CD4-positive, alpha-beta T cell treated with Interleukin-10 for 1 hour (primary cell): ENCODE measurements at regions not wholly inside any gene's neighbourhood (a gene's known extent, or its start where the extent isn't known, plus 50 kb on each side); places are given as distances from the start of the nearest gene placed in this dataset.
"Not testable (repeated sequence)": the region's sequence is repeated elsewhere in the genome, so short reads cannot be mapped to it uniquely, and the experiment has no call there.

ENCODE experiments used
- DNase-seq: peaks from one replicate; pipeline ENCODE4 v3.0.0-alpha.2; 2020

DNA sequence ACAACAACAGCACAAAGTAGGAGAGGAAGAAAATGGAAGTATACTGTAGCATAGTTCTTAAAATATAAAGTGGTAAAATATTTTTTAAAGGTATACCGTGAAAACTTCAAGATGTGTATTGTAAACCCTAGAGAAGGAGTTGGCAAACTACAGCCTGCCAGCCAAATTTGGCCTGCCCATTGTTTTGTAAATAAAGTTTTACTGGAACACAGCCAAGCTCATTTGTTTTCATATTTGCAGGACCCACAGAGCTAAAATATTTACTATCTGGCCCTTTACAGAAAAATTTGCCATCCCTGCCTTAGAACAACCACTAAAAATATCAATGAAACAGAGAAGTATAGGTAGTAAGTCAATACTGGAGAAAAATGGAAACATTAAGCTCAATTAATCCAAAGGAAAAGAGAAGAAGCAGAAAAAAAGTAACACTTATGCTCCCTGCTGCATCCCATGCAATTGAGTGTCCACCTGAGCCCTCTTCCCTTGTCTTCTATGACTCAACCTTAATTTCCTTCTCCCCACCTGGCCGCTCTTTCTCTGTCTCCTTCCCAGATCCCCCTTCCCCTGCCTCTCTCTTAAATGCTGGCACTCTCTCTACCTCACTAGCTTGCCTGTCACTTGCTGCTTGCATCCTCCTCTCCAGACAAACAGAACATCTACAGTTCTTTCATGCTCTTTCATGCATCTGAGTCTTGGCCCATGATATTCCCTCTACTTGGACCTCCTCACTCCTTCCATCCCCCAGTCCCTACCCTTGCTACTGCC lies 50.6 kb upstream of the FER start:
- DNase-seq = no peak

DNA sequence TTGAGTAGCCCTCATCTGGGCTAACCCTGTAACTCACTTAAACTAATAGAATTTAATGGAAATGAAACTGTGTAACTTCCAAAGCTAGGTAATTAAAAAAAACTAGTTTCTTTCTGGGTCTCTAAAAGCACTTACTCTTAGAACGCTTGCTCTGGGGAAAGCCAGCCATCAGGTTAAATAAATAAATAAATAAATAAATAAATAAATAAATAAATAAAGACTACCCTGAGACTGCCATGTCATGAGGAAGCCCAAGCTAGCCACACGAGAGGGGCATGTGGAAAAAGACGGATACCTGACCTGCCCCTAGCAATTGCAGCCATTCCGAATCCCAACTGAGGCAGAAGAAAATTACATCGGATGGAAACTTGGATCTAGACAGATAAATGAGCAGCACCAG lies 51.3 kb upstream of the FER start:
- DNase-seq = no peak

DNA sequence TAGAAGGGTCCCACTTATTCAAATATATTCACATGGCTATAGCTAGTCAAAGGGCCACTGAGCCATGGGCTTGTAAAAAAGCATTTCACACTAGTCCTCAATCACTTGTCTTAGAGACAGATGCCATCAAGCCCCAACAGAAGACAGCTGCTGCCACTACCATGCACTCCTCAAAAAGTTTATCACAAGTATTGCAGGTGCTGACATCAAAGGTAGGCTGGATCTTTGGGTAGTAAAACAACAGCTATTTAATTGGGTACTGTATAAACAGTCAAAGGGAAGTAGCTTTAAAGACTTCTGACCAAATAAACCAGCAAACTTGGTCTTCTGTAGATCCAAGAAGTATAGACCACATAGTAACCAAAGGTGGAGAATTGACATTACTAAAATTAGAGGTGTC lies 59.2 kb upstream of the FER start:
- no peak for DNase-seq

DNA sequence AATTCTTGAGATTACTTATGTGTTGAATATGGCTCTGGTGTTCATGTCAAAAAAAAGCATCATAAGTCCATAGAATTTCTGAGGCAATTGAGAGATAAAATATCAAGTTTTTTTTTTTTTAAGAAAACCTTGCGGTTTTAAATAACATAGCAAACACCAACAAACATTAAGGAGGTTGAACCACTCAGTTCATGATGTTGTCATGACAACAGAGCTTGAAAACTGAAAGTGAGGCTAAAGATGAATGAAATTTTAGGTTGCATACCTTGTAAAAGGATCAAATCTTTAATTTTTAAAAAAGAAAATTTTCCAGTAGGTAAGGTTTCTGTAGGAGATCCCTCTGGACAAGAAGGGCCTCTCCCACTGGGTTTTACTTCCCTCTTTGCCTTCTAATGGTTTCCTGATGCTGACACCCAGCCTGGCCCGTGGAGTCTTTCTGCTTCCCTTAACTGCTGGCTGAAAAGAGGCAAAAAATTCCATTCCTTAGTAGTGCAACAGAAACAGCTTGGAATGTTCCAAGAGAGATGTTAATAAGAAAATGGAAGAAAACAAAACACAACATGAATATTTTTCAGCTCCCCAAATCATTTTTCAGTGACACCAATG lies 60.0 kb upstream of the FER start:
- DNase-seq = no peak

DNA sequence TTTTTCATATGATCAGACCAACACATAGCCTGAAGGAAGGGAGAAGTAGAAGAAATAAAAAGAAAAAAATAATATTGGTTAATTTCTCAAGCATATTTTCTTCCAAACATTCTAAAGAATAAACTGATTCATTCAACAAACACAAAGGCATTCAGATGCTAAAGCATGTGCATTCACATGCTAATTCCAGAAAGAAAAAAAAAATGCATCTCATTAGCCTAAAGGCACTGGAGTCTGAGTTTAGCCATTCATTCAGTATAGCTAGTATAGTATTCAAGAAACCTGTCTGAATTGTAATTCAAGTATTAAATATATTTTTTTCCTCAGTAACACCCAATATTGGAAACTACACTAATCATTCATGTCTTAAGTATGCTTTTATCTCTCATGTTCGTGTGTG lies 61.0 kb upstream of the FER start:
- DNase-seq = no peak

DNA sequence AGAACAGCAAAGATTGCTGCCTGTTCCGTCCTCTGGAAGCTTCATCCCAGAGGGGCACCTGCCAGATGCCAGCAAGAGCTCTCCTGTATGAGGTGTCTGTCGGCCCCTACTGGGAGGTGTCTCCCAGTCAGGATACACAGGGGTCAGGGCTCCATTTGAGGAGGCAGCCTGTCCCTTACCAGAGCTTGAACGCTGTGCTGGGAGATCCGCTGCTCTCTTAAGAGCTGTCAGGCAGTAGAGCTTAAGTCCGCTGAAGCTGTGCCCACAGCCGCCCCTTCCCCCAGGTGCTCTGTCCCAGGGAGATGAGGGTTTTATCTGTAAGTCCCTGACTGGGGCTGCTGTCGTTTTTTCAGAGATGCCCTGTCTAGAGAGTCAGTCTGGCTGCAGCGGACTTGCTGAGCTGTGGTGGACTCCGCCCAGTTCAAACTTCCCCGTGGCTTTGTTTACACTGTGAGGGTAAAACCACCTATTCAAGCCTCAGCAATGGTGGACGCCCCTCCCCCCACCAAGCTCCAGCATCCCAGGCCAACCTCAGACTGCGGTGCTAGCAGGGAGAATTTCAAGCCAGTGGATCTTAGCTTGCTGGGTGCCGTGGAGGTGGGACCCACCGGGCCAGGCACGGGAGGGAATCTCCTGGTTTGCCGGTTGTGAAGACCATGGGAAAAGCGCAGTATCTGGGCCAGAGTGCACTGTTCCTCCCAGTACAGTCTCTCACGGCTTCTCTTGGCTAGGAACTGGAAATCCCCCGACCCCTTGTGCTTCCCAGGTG lies 62.1 kb upstream of the FER start:
- not testable (repeated sequence) for DNase-seq

DNA sequence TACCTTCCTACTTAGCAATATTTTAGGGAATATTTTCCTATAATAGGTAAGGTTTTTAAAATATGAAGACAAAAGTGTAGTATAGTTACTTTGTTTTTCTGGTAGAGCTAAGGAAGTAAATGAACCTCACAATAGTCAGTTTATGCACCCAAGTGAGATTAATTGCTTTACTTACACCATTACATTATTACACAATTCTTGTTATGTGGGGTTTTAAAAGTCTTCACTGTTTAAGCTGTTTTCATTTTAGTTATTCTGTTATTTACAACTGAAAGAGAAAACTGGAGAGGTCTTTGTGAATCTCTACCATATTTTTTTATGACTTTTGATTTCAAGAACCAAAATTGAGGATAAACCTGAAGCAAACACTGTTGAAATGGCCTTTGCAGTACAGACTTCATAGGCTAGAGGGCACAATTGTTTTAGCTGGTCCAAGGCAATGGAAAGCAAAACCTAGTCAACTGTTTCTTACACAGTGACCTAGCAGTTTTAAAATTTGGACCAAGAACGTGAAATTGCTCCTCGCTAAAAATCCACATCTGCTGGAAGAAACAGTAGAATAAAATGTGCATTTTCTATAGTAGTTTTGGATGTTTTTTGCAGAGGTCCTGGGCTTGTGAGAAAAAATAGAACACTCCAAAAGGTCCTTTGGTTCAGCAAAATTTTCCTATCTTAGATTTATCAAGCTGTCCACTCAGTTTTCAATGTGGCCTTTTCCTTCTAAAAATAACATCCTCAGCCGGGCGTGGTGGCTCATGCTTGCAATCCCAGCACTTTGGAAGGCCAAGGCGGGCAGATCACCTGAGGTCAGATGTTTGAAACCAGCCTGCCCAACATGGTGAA lies 66.4 kb upstream of the FER start:
- DNase-seq = peak; percentile 51

DNA sequence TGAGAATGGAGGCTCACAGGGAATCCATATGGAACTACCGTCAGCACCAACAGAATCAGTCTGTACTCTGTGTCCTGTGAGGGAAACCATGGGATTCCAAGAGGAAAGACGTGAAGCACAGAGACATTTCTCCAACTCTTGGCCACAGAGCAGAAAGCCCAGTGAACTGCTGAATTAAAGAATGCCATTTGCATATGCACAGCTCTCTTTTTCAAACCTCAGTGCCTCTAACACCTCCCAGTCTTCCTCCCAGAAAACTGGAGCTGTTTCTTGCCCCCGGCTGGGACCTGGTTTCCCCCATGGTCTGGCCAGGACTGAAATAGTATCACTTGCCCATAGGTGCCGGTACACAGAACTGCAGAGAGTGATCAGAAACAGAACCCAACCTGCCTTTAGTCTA lies 69.6 kb upstream of the FER start:
- DNase-seq = no peak

DNA sequence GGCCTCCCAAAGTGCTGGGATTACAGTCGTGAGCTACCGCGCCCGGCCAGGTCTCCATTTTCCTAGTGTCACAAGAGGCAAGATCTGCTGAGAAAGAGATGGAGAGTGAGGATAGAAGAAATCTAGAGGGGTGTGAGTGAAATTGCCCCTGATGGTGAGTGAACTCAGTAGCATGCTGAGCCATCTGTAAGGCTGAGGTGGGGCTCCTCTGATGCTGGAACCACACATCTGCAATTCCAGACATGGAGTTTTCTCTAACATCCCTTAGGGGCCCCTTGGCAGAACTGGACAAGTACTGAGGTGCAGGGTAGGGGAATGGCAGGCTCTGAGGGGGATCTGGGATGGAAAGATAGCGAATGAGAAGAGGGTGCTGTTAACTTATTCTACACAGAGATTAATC lies 72.0 kb upstream of the FER start:
- no peak for DNase-seq

DNA sequence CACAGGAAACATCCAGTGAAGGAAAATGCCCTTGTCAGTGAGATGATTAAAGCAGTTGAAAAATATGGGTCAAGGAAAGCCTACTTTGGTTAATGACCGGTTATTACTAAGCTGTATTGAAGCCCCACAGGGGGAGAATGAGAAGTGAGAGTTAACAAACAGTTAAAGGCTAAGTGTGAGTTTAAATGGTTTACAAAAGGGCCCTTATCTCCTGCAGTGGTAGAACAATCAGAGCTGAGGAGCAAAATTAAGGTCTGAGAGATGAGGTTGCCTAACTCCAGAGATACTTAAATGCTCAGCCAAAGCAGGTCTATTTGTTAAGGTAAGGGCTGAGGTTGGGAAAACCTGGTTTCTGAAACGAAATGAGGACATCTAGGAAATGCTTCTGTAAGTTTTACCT lies 75.1 kb upstream of the FER start:
- no peak for DNase-seq

DNA sequence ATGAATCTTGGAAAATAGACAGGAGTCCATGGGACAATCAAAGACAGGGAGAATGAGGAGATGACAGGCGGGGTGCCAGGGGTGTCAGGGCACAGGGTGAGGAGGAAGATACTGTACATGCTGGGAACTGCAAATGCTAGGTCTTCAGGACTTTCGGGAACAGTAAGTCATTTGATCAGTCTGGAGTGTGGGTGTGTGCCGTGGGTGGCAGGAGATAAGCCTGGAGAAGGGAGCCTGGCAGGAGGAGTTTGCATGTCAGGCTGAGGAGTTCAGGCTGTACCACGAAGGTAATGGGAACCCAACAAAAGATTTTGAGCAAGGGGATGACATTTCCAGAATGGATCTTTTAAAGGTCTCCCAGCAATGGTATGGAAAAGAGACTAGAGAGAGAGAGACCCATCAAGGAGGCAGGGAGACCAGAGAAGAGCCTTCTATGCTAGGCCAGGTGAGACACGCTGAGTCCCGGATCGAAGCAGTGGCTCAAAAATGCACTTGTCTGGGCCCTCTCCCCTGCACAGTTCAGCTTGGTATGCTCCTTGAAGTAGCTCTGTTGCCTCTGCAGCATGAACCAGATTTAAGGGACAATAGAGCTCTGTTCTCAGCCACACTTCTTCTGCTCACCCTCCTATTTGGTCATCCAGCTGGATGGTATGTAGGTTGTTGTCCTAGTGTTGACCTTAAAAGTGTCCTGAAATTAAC lies 77.0 kb upstream of the FER start:
- DNase-seq = no peak

DNA sequence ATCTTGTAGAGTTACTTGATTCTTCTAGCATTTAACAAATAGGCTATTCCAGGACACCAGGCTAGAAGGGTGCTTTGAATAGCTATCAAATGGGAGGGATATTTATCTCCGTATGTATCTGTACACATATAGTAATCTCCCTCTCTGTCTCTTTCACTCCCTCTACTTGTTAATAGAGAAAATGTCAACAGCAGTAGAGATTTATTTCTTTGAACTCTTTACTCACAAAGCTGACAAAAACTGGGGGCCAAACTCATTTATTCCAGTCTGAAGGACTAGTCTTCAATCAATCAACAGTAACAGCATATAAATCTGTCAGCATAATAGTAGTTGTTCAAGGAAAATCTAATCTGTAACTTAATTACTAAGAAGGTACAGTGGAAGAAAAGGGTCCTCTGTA lies 78.2 kb upstream of the FER start:
- no peak for DNase-seq

DNA sequence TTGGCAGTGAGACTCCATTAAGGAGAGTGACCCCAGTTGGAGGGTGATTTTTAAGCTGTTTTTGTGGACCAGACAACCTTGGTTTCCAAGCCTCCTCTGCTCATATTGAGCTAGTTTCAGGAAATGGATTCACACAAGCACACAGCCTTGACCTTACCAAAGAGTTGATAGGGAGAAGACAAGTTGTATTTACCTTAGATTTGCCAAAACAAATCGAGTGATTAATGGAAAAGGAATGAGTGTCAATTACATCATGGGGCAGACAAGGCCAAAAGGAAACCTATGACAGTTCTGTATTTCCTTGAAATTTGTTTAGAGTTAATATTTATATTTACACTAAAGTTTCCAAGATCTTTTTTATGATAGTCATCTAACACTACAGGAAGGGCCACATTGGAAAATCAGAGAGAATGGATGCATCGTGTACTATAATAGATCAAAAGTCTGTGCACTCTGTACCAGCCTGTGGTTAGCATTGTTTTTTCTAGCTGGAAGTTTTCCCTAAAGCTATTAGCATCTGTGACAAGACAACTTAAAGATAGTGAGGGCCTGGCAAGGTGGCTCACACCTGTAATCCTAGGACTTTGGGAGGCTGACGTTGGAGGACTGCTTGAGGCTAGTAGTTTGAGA lies 86.0 kb upstream of the FER start:
- no peak for DNase-seq

DNA sequence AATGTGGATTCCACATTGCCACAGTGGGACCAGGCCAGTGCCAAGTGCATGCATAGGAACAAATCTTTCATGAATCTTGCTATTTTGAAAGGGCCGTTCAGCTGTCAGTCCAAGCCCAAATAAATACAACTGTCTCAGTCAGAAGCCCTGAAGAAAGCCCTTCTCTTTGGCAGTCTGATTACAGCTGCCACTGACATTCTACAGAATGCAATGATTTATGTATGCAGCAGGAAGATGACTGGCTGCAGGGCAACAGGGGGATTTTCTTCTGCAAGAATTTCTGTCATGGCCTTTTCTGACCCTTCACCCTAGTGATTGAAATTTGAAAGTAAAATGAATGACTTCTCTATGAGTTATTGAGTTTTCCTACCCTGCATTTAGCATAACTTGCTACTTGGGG lies 86.7 kb upstream of the FER start:
- DNase-seq = no peak

DNA sequence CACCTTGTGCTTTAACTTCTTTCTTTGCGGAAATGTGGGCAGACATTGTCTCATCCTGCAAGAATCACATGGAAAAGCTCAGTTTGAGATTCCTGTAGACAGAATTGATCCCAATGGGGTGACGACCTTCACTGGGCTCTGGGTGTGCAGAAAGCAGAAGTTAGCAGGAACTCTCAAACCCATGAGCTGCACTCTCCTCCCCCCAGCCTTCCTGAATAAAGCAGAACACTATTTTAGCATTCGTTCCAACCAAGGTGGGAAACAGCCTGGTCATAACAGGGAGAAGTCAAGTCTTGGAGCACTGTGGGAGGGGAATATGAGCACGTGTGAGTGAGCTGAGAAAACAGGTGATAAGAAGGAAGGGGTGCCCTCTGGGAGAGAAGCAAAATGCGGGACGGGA lies 87.4 kb upstream of the FER start:
- no peak for DNase-seq

DNA sequence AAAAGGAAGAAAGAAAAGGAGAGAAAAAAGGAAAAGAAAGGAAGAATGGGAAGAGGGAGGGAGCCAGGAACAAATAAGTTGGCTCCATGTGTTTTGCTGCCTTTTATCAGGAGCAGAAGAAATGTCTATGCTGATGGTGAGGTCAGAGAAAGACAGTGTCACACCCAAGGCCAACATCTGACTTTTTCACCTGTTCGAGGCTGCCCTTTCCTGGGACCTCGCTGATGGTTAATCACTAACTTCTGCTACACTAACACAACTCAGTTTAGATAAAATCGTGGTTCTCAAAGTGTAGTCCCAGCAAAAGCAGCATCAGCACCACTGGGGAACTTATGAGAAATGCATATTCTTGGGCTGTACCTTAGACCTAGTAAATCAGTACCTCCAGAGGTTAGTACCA lies 88.2 kb upstream of the FER start:
- no peak for DNase-seq

DNA sequence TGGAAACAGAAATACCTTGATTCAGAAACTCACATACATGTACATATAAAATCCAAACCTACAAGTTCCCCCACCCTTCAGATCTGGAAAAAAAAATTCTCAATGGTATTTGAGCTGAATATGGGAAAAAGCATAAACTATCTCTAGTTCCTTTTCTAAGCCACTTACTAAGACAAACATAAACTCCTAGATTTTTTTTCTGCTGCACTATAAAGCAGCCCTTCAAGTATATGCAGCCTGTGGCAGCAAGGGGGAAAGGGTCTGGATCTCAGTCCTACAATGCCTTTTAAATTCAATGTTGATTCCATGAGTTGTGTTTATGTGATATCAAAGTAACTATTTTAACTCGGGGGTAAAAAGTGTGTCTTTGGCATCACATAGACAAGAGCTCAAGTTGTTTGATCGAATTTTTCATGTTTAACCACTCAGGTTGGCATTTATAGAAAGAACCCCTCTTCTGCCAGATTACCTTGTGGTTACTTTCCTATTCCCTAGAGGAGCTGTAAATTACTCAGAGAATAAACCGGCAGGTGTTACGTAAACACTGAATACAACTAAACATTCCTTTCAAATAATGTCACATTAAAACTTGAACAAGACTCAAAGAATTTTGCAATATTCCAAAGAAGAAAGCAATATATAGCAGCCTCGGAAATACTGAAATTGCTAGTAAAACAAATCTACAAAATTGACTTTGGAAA lies 91.8 kb upstream of the FER start:
- no peak for DNase-seq

DNA sequence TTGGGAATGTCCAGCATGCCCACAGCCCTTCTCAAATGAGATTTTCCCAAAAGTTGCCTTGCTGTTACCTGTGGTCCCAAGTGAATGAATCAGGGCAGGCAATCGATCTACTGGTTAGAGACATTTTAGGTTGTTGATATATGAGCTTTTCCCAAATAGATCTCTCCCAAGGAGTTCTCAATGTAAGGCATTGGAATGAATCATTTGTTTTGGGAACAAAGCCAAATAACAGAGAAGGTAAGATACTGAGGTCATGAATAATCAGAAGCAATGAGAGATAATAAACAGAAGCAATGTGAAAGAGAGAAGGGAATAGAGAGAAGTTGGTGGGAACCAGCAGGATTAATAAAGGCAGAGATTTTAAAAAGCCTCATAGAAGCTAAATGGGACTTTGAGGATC lies 93.6 kb upstream of the FER start:
- DNase-seq = no peak

DNA sequence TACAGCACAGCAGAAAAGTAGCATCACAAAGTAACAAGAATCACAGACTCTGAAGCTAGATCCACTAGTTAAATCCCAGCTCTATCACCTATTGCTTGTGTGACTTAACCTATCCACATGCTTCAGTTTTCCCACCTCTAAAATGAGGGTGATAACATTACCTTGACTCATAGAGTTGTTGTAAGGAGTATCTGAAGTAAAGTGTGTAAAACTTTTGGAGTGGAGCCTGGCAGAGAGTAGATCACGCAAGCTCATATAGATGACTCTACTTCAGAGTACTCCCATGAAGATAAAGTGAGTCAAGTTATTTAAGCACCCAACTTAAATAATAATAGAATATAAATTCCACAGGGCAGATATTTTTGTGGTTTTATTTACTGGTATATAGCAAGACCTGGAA lies 94.5 kb upstream of the FER start:
- DNase-seq = no peak

DNA sequence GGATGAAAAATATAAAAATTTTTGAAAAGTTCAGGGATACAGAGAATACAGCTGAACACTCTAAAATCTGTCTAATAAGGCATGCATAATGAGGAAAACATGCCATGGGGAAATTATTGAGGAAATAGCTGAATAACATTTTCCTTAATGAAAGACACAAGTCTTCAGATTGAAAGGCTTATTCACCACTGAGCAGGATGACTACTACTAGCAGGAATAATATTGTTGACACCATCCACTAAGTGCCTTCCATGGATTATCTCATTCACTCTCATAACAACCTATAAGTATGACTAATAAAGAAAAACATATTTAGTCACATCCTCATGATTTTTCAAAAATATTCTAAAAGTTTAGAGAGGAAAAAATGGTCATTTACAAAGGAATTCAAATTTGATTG lies 96.7 kb upstream of the FER start:
- no peak for DNase-seq

DNA sequence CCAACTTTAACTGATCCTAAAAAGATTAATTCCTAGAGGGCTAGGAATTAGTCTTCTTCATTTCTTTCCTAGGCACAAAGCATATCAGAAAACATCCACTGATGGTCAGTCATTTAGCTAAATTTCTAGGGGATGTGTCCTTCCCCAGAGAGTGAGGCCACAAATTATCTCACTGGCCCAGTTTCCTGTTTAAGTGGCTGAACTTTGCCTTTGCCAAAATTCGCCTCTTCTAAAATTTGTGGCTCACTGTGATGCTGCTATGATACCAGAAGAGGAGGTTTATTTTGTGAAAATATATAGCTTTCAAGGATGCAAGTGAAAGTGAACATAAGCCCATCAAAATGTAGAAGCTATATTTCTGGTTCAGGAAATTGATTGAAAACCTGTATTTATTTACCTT lies 98.1 kb upstream of the FER start:
- DNase-seq = no peak

DNA sequence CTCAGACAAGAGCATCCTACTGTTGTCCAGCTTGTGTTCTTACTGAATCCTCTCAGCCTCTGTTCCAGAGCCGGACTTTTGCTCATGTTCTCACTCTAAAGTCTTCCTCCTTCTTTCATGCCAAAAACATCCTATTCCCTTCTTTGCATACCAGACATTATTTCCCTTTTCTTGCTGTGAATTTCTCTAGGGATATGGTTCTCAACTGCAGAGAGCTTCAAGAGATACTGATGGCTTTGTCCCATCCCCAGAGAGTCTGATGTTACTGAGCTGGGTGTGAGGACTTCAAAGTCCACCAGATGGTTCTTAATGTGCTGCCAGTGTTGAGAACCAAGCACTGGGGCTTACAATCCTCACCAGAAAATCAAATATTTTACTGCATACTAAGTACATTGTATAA lies 98.6 kb upstream of the FER start:
- no peak for DNase-seq
